GM12878 (cell line): ENCODE measurements at regions not wholly inside any gene's neighbourhood (a gene's known extent, or its start where the extent isn't known, plus 50 kb on each side); places are given as distances from the start of the nearest gene placed in this dataset.

Experiments
- POLR2AphosphoS5 ChIP-seq: IDR thresholded peaks from 2 replicates; pipeline ENCODE4 v1.6.1; 2011; ENCODE audit warnings: mild to moderate bottlenecking, low read length, inconsistent platforms
- RFX5 ChIP-seq: IDR thresholded peaks from 2 replicates; pipeline ENCODE4 v1.6.1; 2011; ENCODE audit warnings: low read depth, low read length, improper control_type of control experiment
- ZSCAN29 ChIP-seq: fragments of 450-650 bp; IDR thresholded peaks from 2 replicates; pipeline ENCODE4 v1.6.1; 2017; ENCODE audit warnings: mild to moderate bottlenecking, moderate library complexity

DNA sequence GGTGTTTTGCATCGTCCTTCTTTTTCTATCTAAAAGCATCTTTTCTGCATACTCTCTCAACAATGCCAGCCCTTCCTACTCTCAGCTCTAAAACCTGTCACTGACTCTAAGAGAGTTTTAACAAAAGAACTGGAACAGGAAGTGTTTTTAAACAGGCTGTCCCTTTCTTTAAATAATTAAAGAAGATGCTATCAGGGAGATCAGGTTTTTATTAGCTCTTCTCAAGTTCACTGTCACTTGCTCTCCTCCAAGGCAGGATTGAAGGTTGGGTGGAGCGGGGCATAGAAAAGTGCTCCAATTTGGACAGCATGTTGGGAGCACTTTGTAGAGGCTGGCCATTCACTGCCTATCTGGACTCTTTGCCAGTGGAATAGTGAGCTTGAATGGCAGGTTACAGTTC is 56.4 kb upstream of the BARX2 start:
- TF ChIP-seq ZSCAN29 (no peak), POLR2AphosphoS5 (no peak), RFX5 (no peak)
